GM13976 (cell line): ENCODE measurements at regions not wholly inside any gene's neighbourhood (a gene's known extent, or its start where the extent isn't known, plus 50 kb on each side); places are given as distances from the start of the nearest gene placed in this dataset.

ENCODE experiments used
- DNase-seq: peaks from one replicate; pipeline ENCODE4 v3.0.0; 2012; ENCODE audit warnings: low spot score
- in situ Hi-C: fragments of 300-500 bp; cut with MboI; formaldehyde crosslinking; loops from one replicate; pipeline ENCODE4 v1.12.0; 2022; ENCODE audit warnings: low sequenced_read_pairs, mixed read lengths, inconsistent platforms; ENCODE audit not compliant: unreplicated experiment
- TF ChIP-seq, protein P1 (sequence below): IDR thresholded peaks from 2 replicates; pipeline ENCODE4 v1.5.1; 2012; ENCODE audit warnings: borderline replicate concordance, mild to moderate bottlenecking; ENCODE audit not compliant: insufficient read depth; ENCODE audit errors: extremely low read depth, missing control alignments, control extremely low read depth

- in situ Hi-C loops, result no loop called here
- DNase-seq, result no peak
- TF ChIP-seq, protein P1, sequence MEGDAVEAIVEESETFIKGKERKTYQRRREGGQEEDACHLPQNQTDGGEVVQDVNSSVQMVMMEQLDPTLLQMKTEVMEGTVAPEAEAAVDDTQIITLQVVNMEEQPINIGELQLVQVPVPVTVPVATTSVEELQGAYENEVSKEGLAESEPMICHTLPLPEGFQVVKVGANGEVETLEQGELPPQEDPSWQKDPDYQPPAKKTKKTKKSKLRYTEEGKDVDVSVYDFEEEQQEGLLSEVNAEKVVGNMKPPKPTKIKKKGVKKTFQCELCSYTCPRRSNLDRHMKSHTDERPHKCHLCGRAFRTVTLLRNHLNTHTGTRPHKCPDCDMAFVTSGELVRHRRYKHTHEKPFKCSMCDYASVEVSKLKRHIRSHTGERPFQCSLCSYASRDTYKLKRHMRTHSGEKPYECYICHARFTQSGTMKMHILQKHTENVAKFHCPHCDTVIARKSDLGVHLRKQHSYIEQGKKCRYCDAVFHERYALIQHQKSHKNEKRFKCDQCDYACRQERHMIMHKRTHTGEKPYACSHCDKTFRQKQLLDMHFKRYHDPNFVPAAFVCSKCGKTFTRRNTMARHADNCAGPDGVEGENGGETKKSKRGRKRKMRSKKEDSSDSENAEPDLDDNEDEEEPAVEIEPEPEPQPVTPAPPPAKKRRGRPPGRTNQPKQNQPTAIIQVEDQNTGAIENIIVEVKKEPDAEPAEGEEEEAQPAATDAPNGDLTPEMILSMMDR, result no peak
Measured at GRCh38 chrY:15546177-15546754, 1021.9 kb downstream of the NLGN4Y start.

DNA sequence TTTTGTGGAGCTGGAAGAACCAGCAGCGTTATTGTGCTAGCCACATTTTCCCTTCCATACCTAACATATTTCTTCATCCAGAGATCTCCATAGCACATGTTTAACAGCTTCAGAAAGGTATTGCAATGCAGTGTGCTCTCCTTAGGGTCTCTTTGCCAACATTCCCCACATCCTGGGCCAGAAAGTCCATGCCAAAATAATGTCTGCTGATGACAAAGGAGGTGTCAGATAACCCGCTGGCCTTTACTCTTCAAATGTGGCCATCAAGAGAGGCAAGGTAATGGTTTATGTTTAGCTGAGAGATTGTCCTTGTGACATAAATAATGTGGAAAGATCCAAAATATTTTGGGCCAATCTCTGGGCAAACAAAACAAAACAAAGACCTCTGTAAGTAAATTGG lies 1027.7 kb downstream of the NLGN4Y start:
- TF ChIP-seq, protein P1, result no peak
- in situ Hi-C loops, result no loop called here
- DNase-seq, result no peak

DNA sequence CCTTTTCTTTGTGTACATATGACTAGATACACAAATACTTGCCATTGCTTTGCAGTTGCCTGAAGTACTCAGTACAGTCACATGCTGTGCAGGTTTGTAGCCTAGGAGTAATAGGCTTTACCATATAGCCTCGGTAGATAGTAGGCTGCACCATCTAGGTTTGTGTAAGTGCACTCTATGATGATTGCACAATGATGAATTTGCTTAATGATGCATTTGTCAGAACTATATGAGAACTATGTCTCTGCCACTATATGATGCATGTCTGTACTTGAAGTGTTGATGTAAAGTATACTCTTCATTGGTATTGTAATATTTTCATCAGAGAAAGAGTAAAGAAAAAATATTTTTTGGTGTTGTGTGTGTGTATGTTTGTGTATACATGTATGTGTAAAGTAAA lies 1030.7 kb downstream of the NLGN4Y start:
- in situ Hi-C loops, result no loop called here
- DNase-seq, result no peak
- TF ChIP-seq, protein P1, result no peak

GRCh38 chrY:15559169-15559568 lies 1034.8 kb downstream of the NLGN4Y start:
- DNase-seq, result no peak
- TF ChIP-seq, protein P1, result no peak
- in situ Hi-C loops, result no loop called here

DNA sequence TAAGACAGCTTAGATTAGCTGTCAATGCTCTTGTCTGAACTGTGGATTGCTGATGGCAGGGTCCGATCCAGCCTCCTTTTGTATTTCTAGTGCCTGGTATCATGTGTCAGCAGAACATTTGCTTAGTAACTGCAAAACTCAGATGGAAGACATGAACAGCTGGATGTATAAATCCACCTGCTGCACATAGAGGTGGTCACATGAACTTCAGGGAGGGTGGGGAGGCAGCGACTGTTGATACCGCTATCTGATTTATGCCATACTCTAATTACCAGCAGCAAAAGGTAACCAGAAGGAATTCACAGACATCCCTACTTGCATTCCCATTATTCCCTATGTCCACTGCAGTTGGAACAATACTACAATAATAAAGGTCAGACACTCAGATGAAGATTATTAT lies 1036.5 kb downstream of the NLGN4Y start:
- in situ Hi-C loops, result no loop called here
- TF ChIP-seq, protein P1, result no peak
- DNase-seq, result no peak

- in situ Hi-C loops, result no loop called here
- no peak for DNase-seq
- TF ChIP-seq, protein P1, result no peak
Measured at GRCh38 chrY:15561501-15562289, 1037.4 kb downstream of the NLGN4Y start.
